Endodermal cell (in vitro differentiated cells): ENCODE measurements at regions not wholly inside any gene's neighbourhood (a gene's known extent, or its start where the extent isn't known, plus 50 kb on each side); places are given as distances from the start of the nearest gene placed in this dataset.

ENCODE experiments used
- DNase-seq: peaks from one replicate; pipeline ENCODE4 v3.0.0-alpha.2; 2017
- H3K27ac ChIP-seq: 2 replicates; pipeline ENCODE4 v1.5.1; 2013; ENCODE audit warnings: mild to moderate bottlenecking, low read depth, low read length, moderate library complexity
- H3K27me3 ChIP-seq: 2 replicates; pipeline ENCODE4 v1.6.1; 2013; ENCODE audit warnings: mild to moderate bottlenecking, low read length, moderate library complexity; ENCODE audit not compliant: insufficient read depth, control insufficient read depth, poor library complexity, severe bottlenecking
- H3K36me3 ChIP-seq: 2 replicates; pipeline ENCODE4 v1.7.0; 2013; ENCODE audit warnings: mild to moderate bottlenecking, low read length, moderate library complexity; ENCODE audit not compliant: control insufficient read depth, insufficient read depth
- H3K4me1 ChIP-seq: one replicate; pipeline ENCODE4 v1.7.0; 2013; ENCODE audit warnings: low read length; ENCODE audit not compliant: control insufficient read depth, insufficient read depth
- H3K4me3 ChIP-seq: 2 replicates; pipeline ENCODE4 v1.5.1; 2013; ENCODE audit warnings: mild to moderate bottlenecking, low read length, moderate library complexity
- H3K9ac ChIP-seq: 2 replicates; pipeline ENCODE4 v1.6.1; 2013; ENCODE audit warnings: mild to moderate bottlenecking, low read length, moderate library complexity; ENCODE audit not compliant: poor library complexity, severe bottlenecking; ENCODE audit errors: extremely low read depth
- H3K9me3 ChIP-seq: 2 replicates; pipeline ENCODE4 v1.6.1; 2013; ENCODE audit warnings: mild to moderate bottlenecking, low read length, moderate library complexity; ENCODE audit not compliant: control insufficient read depth
- H3K27ac Mint-ChIP-seq: 2 replicates; pipeline ENCODE4 v1.8.0; 2020; ENCODE audit warnings: mixed read lengths
- H3K27me3 Mint-ChIP-seq: 2 replicates; pipeline ENCODE4 v1.8.0; 2021; ENCODE audit warnings: mild to moderate bottlenecking, mixed read lengths; ENCODE audit not compliant: insufficient read depth
- H3K36me3 Mint-ChIP-seq: 2 replicates; pipeline ENCODE4 v1.8.0; 2020; ENCODE audit warnings: low read depth, mixed read lengths
- H3K4me1 Mint-ChIP-seq: 2 replicates; pipeline ENCODE4 v1.8.0; 2020; ENCODE audit warnings: mixed read lengths
- H3K4me3 Mint-ChIP-seq: 2 replicates; pipeline ENCODE4 v1.8.0; 2020; ENCODE audit warnings: mild to moderate bottlenecking, moderate library complexity, mixed read lengths
- H3K9me3 Mint-ChIP-seq: 2 replicates; pipeline ENCODE4 v1.8.0; 2020; ENCODE audit warnings: mild to moderate bottlenecking, mixed read lengths
- CTCF ChIP-seq: fragments of 200-600 bp; sonication (generic); conservative IDR thresholded peaks from 2 replicates; pipeline ENCODE4 v1.5.0; 2021; ENCODE audit warnings: antibody characterized with exemption, mild to moderate bottlenecking
- WGBS, 2 experiments: methylation state at CpG; one replicate each; pipeline versions ENCODE4 v1.1.5 to v1.1.7; 2013; ENCODE audit warnings: missing lambda C conversion rate in 2 of 2, mixed read lengths in 1 of 2; ENCODE audit not compliant: insufficient coverage in 1 of 2, insufficient read length in 1 of 2; 5-methylcytosine and 5-hydroxymethylcytosine counted together

GRCh38 chr1:191240925-191241324 is 763.3 kb upstream of the BRINP3 start:
- Histone ChIP-seq H3K9ac (no peak overlapping the region), H3K27ac (no peak overlapping the region), H3K9me3 (no peaks in the 10 kb centered on the region), H3K36me3 (no peaks in the 10 kb centered on the region), H3K4me1 (no peaks in the 10 kb centered on the region), H3K4me3 (no peak overlapping the region), H3K27me3 (no peaks in the 10 kb centered on the region)
- no peak for TF ChIP-seq CTCF
- no peaks in the 10 kb centered on the region for H3K9me3 Mint-ChIP-seq
- H3K27ac Mint-ChIP-seq: no peak overlapping the region
- no peak for DNase-seq
- 82% methylated on average over 2 of the region's 3 CpGs; no CpG with 5 or more reads in 1 of the 2 experiments for WGBS, 2 experiments
- H3K36me3 Mint-ChIP-seq: no peaks in the 10 kb centered on the region
- no peaks in the 10 kb centered on the region for H3K4me1 Mint-ChIP-seq
- H3K27me3 Mint-ChIP-seq: no peaks in the 10 kb centered on the region
- H3K4me3 Mint-ChIP-seq: no peak overlapping the region

GRCh38 chr1:191255354-191256054 is 777.8 kb upstream of the BRINP3 start:
- Histone ChIP-seq H3K36me3 (no peaks in the 10 kb centered on the region), H3K4me3 (no peak overlapping the region), H3K27ac (no peak overlapping the region), H3K9ac (no peak overlapping the region), H3K4me1 (no peaks in the 10 kb centered on the region), H3K9me3 (no peaks in the 10 kb centered on the region), H3K27me3 (no peaks in the 10 kb centered on the region)
- H3K9me3 Mint-ChIP-seq: peaks cover 4% of the 10 kb centered on the region
- no peaks in the 10 kb centered on the region for H3K4me1 Mint-ChIP-seq
- TF ChIP-seq CTCF: no peak
- H3K27ac Mint-ChIP-seq: no peak overlapping the region
- no peaks in the 10 kb centered on the region for H3K27me3 Mint-ChIP-seq
- H3K36me3 Mint-ChIP-seq: no peaks in the 10 kb centered on the region
- no peak overlapping the region for H3K4me3 Mint-ChIP-seq
- no peak for DNase-seq
- WGBS, 2 experiments: 85 to 91% methylated on average over 2 to 3 of the region's 3 CpGs

- H3K4me1 ChIP-seq: no peaks in the 10 kb centered on the region
- Mint-ChIP-seq H3K4me1 (no peaks in the 10 kb centered on the region), H3K4me3 (no peak overlapping the region), H3K27me3 (no peaks in the 10 kb centered on the region), H3K9me3 (peaks cover 4% of the 10 kb centered on the region), H3K27ac (no peak overlapping the region), H3K36me3 (no peaks in the 10 kb centered on the region)
- H3K27me3 ChIP-seq: no peaks in the 10 kb centered on the region
- H3K9me3 ChIP-seq: no peaks in the 10 kb centered on the region
- TF ChIP-seq CTCF: no peak
- no peak for DNase-seq
- no peak overlapping the region for H3K27ac ChIP-seq
- no peak overlapping the region for H3K9ac ChIP-seq
- no peak overlapping the region for H3K4me3 ChIP-seq
- H3K36me3 ChIP-seq: no peaks in the 10 kb centered on the region
- no CpG with 5 or more reads among the region's 1 CpG for WGBS, 2 experiments
These were observed 779.3 kb upstream of the BRINP3 start for GRCh38 chr1:191256917-191257316.
